GM18951 (cell line): ENCODE measurements at regions not wholly inside any gene's neighbourhood (a gene's known extent, or its start where the extent isn't known, plus 50 kb on each side); places are given as distances from the start of the nearest gene placed in this dataset.
"Not testable (repeated sequence)": the region's sequence is repeated elsewhere in the genome, so short reads cannot be mapped to it uniquely, and the experiment has no call there.

ENCODE experiments used
- POLR2A ChIP-seq: IDR thresholded peaks from 4 replicates; pipeline ENCODE4 v1.6.1; 2011; ENCODE audit warnings: mild to moderate bottlenecking; ENCODE audit not compliant: insufficient read length, insufficient read depth; ENCODE audit errors: extremely low read depth
- in situ Hi-C: fragments of 300-500 bp; cut with MboI; formaldehyde crosslinking; loops from one replicate; pipeline ENCODE4 v1.12.0; 2022; ENCODE audit warnings: low sequenced_read_pairs, mixed read lengths, inconsistent platforms; ENCODE audit not compliant: unreplicated experiment

DNA sequence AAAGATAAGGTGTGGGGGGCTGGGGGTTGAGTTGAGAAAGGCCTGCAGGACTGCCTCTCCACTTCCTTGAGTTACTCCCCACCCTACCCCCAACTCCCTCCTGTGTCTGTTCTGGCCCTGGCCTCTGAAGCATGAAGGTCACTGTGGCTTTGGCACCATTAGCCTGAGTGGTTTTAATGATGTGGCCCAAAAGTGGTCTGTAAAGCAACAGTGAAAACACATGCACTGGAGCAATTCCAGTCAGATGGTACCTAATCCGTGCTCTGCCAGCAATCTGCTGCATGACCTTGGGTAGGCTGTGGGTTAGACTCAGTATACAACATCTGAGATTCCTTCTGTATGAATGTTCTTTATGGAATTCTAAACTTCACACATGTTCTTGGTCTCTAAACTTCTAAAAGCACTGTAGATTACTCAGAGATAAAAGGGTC, 86.5 kb upstream of the ATP1A1 start:
- in situ Hi-C loops = no loop called here
- no peak for TF ChIP-seq POLR2A

DNA sequence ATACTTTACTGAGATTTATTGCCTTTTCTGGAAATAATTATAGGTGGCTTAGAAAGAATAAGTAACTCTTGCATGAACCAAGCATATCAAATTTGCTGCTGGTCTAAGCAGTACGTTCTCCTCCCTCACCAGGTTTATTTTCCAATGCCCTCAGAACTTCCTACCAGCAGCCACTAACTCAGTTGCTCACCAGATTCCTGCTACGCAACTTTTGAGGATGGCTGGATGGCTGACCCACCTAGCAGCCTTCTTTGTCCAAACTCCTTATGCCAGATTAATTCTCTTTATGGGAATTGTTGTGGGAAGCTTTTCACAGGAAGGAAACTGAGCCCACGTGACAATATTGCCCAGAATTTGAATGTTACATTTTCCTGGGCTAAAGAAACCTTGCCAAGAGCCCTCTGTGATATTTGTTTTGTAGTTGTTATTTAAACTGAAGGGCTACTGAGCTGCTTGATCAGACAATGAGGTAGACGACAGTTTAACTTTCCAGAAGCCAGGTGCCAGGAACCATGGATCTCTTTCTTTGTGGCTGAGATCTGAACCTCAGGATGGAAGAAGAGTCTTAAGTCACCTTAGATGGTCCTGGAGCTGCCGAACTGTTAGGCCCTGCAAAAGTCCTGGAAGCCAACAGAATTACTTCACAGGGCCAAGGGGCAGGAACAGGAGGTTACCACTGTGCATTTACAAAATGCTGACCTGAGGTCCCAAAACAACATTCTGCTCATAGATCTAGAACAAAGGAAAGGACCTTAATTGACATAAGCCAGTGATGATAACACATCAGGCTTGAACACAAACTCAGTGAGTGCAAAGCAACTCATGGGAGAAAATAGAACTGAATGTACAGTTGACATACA, 85.5 kb upstream of the ATP1A1 start:
- no peak for TF ChIP-seq POLR2A
- in situ Hi-C loops = no loop called here

GRCh38 chr1:116288201-116288598, 84.8 kb upstream of the ATP1A1 start:
- in situ Hi-C loops = no loop called here
- TF ChIP-seq POLR2A = no peak

- in situ Hi-C loops = no loop called here
- TF ChIP-seq POLR2A = no peak
These were observed 83.9 kb upstream of the ATP1A1 start for GRCh38 chr1:116289193-116289592.

DNA sequence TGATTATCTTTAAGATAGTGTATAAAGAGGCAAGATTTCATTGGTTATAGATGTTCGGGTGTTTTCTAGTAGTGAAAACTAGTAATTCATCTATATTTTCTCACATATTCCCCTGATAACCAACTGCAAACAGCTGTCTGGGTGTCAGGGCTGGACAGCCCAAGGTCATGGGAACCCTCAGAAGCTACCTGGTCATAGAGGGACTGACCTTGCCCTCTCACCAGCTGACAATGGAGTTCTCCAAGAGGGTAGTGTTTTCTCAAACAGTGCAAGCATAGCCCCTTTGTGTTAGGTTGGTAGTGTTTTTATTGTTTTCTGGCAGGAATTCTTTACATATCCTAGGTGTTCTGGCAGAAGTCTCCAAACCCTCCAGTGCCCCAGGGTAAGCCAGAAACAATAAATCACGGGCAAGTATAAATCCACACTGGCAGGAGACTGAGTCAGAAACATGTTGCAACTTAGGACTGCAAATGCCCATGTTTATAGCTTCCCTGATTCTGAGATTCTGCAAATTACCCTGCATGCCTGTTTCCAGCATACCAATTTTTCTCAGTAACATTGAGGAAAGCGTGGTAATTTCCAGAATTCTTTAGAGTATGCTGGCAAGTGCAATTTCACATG, 82.8 kb upstream of the ATP1A1 start:
- in situ Hi-C loops = no loop called here
- no peak for TF ChIP-seq POLR2A

GRCh38 chr1:116291024-116291423, 82.0 kb upstream of the ATP1A1 start:
- in situ Hi-C loops = no loop called here
- TF ChIP-seq POLR2A = no peak

DNA sequence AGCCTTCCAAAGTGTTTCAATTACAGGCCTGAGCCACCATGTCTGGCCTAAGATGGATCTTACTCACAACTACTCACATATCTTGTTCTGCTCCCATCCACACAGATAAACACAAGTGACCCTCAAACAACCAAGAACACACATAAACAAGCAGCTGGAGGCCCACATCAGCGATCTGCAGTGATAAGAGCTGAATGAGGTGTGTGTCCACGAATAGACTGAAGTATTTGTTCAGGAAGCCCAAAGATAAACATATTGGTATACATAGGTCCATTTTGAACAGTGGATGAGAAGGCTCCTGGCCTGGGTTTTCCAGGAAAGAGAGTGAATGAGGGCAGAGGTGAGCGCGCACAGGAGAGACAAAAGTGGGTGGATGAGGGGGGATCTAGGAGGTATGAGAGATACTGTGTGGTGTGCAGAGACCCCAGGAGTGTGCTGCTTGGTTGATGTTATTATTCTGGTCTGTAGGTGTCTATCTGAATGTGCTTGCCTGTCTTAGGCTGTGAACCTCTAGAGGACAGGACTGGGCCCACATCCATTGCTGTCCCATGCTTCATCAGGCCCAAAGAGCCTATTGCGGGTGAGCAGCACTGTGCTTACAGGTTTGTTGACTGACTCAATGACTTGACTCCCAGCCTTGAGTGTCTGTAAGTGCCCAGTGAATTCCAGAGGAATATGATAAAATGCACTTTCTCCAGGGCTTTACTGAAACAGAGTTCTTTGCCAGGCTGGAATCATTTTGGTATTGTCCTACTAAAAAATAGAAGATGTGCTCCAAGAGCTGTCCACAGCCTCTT, 79.9 kb upstream of the ATP1A1 start:
- in situ Hi-C loops = no loop called here
- no peak for TF ChIP-seq POLR2A

DNA sequence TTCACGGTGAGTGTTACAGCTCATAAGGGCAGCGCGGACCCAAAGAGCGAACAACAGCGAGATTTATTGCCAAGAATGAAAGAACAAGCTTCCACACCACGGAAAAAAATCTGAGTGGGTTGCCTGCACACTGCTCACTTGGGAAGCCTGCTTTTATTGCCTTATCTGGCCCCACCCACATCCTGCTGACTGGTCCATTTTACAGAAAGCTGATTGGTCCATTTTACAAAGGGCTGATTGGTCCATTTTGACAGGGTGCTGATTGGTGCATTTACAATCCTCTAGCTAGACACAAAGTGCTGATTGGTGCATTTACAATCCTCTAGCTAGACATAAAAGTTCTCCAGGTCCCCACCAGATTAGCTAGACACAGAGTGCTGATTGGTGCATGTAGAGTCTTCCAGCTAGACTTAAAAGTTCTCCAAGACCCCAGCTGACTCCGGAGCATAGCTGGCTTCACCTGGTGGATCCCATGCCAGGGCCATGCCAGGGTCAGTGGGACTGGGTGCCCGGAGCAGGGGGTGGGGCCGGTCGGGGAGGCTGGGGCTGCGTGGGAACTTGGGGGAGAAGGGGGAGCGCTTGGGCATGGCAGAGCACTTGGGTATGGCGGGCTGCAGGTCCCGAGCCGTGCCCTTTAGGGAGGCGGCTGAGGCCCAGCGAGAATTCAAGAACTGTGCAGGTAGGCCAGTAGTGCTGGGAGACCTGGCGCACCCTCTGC, 75.4 kb upstream of the ATP1A1 start:
- no peak for TF ChIP-seq POLR2A
- in situ Hi-C loops = no loop called here

DNA sequence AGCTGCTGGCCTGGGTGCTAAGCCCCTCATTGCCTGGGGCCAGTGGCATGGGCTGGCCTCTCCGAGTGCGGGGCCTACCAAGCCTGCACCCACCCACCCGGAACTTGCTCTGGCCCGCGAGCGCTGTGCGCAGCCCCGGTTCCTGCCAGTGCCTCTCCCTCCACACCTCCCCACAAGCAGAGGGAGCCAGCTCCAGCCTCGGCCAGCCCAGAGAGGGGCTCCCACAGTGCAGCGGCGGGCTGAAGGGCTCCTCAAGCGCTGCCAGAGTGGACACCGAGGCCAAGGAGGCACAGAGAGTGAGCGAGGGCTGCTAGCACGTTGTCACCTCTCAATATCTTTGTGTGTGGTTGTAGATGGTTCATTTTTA, 74.8 kb upstream of the ATP1A1 start:
- in situ Hi-C loops = not testable (repeated sequence)

DNA sequence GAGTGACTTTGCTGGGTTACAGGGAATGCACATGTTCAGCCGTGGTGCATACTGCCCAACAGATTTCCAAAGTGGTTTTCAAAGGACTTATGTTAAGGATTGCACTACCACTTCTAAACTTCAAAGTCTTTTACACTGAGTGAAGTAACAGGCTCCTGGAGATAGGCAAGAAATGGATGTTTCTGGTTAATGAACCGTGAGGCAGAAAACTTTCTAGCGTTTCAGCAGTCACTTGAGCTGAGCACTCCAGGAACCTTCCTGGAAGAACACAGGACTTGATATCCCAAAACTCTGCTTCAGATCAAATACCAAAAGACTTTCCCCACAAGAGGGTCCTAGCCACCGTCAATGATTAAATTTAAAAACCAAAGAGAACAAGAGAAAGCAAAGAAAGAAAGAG, 74.3 kb upstream of the ATP1A1 start:
- no peak for TF ChIP-seq POLR2A
- in situ Hi-C loops = no loop called here

GRCh38 chr1:116299248-116299647, 73.8 kb upstream of the ATP1A1 start:
- TF ChIP-seq POLR2A = no peak
- in situ Hi-C loops = no loop called here

DNA sequence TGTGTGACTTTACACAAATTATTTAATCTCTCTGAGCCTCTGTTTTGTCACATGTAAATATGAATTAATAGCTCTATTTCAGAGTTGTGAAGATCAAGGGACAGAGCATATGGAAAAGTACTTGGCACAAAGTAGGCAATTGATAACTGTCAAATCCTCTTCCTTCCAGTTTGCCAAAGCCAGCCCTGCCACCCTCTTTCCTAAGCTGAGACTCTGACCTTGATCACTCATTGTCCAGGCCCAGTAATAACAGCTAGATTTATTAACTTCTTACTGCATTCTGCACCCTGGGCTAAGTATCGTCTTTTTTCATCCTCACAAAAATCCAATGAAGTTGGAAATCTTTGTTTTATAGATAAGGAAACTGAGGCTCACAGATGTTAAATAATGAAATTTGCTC, 70.8 kb upstream of the ATP1A1 start:
- in situ Hi-C loops = no loop called here
- no peak for TF ChIP-seq POLR2A

DNA sequence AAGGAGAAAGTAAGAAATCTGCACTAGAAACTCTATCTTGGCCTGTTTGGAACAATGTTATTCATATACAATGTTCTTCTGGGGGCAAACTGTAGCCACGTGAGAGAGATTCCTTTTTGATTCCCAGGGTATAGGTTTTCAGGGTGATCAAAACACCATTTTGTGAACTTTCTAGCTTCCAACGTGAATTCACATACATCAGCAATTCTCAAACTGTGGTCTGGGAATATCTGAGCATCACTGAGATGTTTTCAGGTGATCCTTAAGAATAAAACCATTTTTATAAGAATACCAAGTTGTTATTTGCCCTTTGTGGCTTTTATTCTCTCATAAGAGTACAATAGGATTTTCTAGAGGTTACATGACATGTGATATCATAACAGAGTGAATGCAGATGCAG, 66.9 kb upstream of the ATP1A1 start:
- TF ChIP-seq POLR2A = no peak

GRCh38 chr1:116306840-116307442, 66.1 kb upstream of the ATP1A1 start:
- TF ChIP-seq POLR2A = no peak
- in situ Hi-C loops = no loop called here

More for the DNA sequence above, 66.9 kb upstream of the ATP1A1 start:
- in situ Hi-C loops = no loop called here
